IPS-20b (cell line): ENCODE measurements at regions not wholly inside any gene's neighbourhood (a gene's known extent, or its start where the extent isn't known, plus 50 kb on each side); places are given as distances from the start of the nearest gene placed in this dataset.

ENCODE experiments used
- H3K27ac ChIP-seq: one replicate; pipeline ENCODE4 v1.5.1; 2013; ENCODE audit warnings: low read length
- H3K27me3 ChIP-seq: 2 replicates; pipeline ENCODE4 v1.6.1; 2013; ENCODE audit warnings: mild to moderate bottlenecking, low read length, inconsistent platforms; ENCODE audit not compliant: insufficient read depth
- H3K36me3 ChIP-seq: 2 replicates; pipeline ENCODE4 v1.6.1; 2013; ENCODE audit warnings: low read depth, mild to moderate bottlenecking, inconsistent platforms, low read length, moderate library complexity; ENCODE audit not compliant: insufficient read depth
- H3K4me1 ChIP-seq: 2 replicates; pipeline ENCODE4 v1.6.1; 2013; ENCODE audit warnings: mild to moderate bottlenecking, control low read depth, inconsistent platforms, low read length, moderate library complexity; ENCODE audit not compliant: insufficient read depth
- H3K4me3 ChIP-seq: 2 replicates; pipeline ENCODE4 v1.5.1; 2013; ENCODE audit warnings: mild to moderate bottlenecking, low read length, inconsistent platforms
- H3K9ac ChIP-seq: 2 replicates; pipeline ENCODE4 v1.6.1; 2013; ENCODE audit warnings: low read depth, mild to moderate bottlenecking, inconsistent platforms, low read length, moderate library complexity
- H3K9me3 ChIP-seq: 2 replicates; pipeline ENCODE4 v1.6.1; 2013; ENCODE audit warnings: mild to moderate bottlenecking, low read depth, low read length, inconsistent platforms; ENCODE audit not compliant: insufficient read depth

DNA sequence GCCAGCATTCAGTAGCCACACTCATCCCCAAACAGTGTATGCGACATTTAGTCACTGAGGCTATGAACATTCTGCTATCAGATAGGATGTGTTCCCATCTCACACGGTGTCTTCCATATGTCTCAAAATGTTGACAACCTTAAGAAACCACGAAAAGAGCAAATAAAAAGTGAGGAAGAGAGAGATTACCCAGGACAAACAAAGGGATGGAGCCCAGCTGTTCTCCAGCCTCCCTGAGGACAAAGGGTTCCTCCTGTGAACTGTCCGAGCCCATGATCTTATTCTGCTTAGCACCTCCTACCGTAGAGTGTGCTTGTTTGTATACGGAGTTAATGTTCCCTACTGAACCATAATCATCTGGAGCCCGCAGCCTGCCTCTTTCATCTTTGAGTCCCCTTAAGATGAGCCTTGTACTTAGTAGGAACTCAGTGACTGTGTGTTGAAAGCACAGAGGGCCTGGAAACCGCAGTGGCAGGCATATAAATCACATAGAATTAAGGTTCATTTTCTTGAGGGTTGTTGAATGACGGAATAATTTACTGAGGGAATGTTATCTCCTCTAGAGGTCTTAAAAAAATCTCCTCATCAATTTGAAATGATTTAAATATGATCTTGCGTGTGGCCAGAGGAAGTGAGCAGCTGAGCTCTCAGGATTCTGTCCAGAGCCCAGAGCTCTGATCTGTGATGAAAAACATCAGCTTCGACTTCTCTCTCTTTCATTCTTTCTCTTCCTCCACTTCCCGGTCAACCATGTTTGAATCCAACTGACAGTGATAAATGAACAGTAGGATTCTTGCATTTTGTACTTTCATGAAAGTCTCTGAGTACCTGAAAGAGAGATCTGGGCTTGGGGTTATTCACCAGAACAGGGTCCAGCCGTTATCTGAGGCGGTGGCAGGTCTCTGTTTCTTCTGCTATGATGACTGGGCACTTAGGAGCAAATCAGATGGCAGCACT lies 200.5 kb downstream of the KLF5 start:
- Histone ChIP-seq H3K9ac (no peak overlapping the region), H3K9me3 (no peaks in the 10 kb centered on the region), H3K4me3 (no peak overlapping the region), H3K27ac (no peak overlapping the region), H3K36me3 (no peaks in the 10 kb centered on the region), H3K4me1 (no peaks in the 10 kb centered on the region), H3K27me3 (no peaks in the 10 kb centered on the region)

DNA sequence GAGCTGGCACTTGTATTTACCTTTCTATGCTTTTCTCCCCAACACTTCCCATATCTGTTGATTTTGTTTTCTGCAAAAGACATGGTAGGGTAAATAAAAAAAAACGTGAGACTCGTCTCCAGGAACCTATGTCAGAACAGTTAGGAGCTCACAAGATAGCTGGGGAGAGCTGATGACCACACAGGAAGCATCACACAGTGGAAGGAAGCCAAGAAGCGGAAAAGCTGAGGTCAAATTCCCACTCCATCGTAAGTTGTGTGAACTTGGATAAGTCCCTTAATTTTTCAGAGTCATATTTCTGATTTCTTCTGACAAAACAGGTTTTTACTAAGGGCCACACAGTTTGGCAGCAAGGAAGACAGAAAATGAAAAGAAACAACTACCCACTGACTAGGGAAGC lies 199.6 kb downstream of the KLF5 start:
- Histone ChIP-seq H3K36me3 (no peaks in the 10 kb centered on the region), H3K9ac (no peak overlapping the region), H3K27me3 (no peaks in the 10 kb centered on the region), H3K4me3 (no peak overlapping the region), H3K27ac (no peak overlapping the region), H3K9me3 (no peaks in the 10 kb centered on the region), H3K4me1 (no peaks in the 10 kb centered on the region)

DNA sequence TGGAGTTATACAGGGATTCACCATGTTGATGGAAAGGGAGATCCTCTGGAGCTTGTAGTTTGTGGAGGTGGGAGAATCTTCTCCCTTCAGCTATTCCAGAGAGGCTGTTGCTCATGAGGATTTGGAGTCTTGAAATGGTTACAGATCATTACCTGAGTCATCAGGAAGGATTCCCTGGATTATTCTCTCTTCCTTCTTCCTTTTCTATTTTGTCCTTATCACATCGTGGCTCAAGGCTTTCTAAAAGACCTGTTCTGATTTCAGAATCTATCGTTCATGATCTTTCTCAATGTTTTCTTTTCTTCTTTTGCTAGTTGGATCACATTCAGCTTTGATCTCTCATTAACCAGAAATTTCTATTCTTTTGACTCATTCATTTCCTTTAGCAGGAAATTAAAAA lies 196.0 kb downstream of the KLF5 start:
- H3K9ac ChIP-seq = no peak overlapping the region
- H3K27me3 ChIP-seq = no peaks in the 10 kb centered on the region
- no peak overlapping the region for H3K27ac ChIP-seq
- H3K4me1 ChIP-seq = no peaks in the 10 kb centered on the region
- no peaks in the 10 kb centered on the region for H3K36me3 ChIP-seq
- no peaks in the 10 kb centered on the region for H3K9me3 ChIP-seq
- H3K4me3 ChIP-seq = no peak overlapping the region

DNA sequence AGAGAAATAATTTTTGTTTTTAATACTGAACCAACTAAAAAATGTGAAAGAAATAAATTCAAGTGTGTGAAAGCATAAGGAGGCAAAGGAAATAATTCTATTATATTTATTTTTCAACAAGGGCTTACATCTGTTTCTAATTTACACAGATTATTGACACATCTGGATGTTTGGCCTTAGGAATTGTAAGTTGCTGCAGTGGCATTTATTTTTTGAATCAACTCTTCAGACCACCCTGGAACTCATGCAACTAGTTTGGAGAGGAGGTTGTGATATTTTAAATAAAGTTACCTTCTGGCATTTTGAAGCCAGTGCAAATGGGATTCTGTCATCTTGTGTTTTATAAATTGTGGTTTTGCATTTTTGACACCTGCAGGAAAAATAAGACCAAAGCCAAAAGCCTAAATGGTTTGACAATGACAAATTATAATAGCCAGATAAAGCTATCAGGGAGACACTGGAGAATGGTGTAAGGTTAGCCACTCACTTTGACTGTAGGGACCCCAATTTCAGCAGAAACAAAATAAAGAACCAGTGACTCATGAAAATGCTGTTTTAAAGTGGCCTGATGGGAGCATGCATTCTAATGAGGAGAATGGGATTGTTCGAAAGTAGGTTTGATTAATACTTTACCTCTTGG lies 192.9 kb downstream of the KLF5 start:
- no peaks in the 10 kb centered on the region for H3K27me3 ChIP-seq
- H3K27ac ChIP-seq = no peak overlapping the region
- H3K9me3 ChIP-seq = no peaks in the 10 kb centered on the region
- no peak overlapping the region for H3K4me3 ChIP-seq
- H3K36me3 ChIP-seq = no peaks in the 10 kb centered on the region
- H3K9ac ChIP-seq = no peak overlapping the region
- peaks cover 5% of the 10 kb centered on the region; the same call in 1 of the 2 replicates for H3K4me1 ChIP-seq

DNA sequence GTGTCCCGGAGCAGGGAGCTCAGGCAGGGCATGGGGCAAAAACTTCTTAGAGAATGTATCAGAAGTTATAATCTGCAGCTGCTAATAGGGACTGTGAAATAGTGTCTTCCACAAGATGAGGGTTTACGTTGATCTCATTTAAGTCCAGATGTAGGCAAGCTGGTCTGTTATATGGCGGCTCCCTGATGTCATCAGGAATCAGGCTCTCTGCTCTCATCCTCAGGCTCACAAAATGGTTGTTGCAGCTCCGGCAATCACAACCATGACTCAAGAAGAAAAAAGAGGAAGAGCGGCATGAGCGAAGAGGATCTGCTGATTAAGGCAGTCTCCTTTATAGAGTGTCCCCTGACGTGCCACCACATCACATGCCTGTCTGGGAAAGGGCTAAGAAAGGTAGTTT lies 191.3 kb downstream of the KLF5 start:
- Histone ChIP-seq H3K4me1 (peaks cover 5% of the 10 kb centered on the region; the same call in 1 of the 2 replicates), H3K36me3 (no peaks in the 10 kb centered on the region), H3K27ac (no peak overlapping the region), H3K9me3 (no peaks in the 10 kb centered on the region), H3K4me3 (no peak overlapping the region), H3K9ac (no peak overlapping the region), H3K27me3 (no peaks in the 10 kb centered on the region)

DNA sequence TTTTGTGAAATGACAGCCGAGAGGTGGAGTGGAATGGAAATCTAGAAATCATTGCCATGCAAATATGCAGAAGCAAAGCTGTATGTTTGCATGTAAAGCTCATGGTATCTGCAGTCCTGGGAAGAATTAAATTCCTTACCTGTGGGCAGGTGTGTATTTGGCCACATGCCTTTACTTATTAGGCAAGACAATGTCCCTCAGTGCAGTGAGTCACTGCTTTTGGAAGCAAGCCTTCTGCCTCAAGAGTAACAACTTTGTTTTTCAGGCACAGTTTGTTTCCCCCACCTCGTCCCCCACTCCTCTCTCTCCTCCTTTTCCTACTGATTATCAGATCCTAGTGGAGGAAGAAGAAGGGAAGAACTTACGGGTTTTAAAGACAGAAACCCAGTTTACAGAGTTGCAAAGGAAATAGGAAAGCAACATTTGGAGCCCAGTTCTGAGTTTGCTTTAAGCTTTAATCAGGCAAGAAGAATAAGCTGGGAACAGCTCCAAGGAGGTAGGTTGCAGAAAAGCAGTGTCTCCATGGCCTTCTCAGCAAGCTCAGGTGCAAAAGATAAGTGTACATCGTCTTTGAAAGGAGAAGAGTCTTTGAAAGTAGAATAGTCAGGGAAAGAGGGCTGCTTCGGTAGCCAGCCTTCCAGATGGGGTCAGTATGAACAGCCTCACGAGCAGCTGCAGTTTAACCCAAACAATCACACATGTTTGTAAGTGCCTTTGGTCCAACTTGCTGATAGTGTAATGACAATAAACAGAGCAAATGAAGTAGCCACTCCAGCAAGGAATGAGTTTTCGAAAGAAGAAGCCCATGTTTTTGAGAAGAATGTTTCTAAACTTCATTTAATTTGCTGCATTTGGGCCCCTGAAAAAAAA lies 190.1 kb downstream of the KLF5 start:
- Histone ChIP-seq H3K27me3 (no peaks in the 10 kb centered on the region), H3K4me1 (peaks cover 5% of the 10 kb centered on the region; the same call in 1 of the 2 replicates), H3K36me3 (no peaks in the 10 kb centered on the region), H3K4me3 (no peak overlapping the region), H3K9ac (no peak overlapping the region), H3K9me3 (no peaks in the 10 kb centered on the region), H3K27ac (no peak overlapping the region)

DNA sequence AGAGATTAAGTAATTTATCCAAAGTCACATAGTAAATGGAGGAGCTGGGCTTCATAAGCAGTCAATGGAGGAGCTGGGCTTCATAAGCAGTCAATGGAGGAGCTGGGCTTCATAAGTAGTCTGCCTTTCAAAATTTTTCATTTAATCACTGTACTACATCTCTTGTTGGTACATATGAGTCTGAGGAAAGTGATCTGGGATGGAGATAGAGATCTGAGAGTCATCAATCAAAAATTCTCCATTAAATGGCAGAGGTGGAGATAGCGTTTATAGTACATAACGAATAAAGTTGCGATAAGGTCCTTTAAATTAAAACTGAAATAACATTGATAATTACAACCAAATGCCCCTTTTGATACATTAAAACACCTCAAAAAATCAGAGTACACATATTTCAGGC lies 189.3 kb downstream of the KLF5 start:
- no peak overlapping the region for H3K4me3 ChIP-seq
- H3K36me3 ChIP-seq = no peaks in the 10 kb centered on the region
- H3K4me1 ChIP-seq = peaks cover 5% of the 10 kb centered on the region; the same call in 1 of the 2 replicates
- no peak overlapping the region for H3K9ac ChIP-seq
- H3K27ac ChIP-seq = no peak overlapping the region
- H3K27me3 ChIP-seq = no peaks in the 10 kb centered on the region
- H3K9me3 ChIP-seq = no peaks in the 10 kb centered on the region

DNA sequence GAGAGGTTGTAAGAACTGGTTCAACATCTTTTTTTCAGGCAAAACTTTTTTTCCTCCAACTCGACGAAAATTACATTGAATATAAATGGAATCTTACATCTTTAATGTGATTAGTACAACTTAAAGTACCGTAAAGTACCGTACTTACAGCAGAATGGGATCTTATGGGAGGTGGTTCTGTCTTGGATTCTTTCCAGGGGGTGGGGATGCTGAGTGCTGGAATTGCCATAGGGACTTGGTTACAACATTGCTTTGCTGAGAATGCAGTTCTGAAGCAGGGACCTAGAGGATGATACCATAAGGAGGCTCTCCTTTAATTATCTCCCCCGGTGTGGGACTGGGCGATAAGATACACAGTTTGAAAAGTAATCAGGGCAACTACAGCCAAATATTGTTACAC lies 186.4 kb downstream of the KLF5 start:
- H3K36me3 ChIP-seq = no peaks in the 10 kb centered on the region
- H3K4me1 ChIP-seq = peaks cover 5% of the 10 kb centered on the region; the same call in 1 of the 2 replicates
- H3K9me3 ChIP-seq = no peaks in the 10 kb centered on the region
- H3K4me3 ChIP-seq = no peak overlapping the region
- no peaks in the 10 kb centered on the region for H3K27me3 ChIP-seq
- H3K27ac ChIP-seq = no peak overlapping the region
- H3K9ac ChIP-seq = no peak overlapping the region

DNA sequence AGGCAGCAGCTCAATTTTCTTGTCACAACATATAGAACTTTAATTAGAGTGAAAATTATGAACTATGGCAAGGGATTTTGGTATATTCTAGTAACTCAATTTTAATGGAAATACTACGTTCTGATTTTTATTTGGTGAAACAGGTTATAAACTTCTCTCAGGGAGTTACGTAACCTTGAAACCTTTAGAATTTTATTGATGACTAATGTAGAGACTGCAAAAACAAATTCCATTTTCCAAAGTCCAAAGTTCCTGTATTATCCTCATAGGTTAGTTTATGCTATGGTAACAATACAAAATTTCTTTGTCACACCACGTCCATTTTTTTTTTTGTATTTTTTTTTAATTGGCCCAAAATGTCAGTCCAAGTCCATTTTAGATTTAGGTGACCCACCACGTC lies 185.7 kb downstream of the KLF5 start:
- no peak overlapping the region for H3K4me3 ChIP-seq
- H3K9ac ChIP-seq = no peak overlapping the region
- H3K4me1 ChIP-seq = peaks cover 5% of the 10 kb centered on the region; the same call in 1 of the 2 replicates
- no peaks in the 10 kb centered on the region for H3K36me3 ChIP-seq
- no peak overlapping the region for H3K27ac ChIP-seq
- no peaks in the 10 kb centered on the region for H3K9me3 ChIP-seq
- no peaks in the 10 kb centered on the region for H3K27me3 ChIP-seq

DNA sequence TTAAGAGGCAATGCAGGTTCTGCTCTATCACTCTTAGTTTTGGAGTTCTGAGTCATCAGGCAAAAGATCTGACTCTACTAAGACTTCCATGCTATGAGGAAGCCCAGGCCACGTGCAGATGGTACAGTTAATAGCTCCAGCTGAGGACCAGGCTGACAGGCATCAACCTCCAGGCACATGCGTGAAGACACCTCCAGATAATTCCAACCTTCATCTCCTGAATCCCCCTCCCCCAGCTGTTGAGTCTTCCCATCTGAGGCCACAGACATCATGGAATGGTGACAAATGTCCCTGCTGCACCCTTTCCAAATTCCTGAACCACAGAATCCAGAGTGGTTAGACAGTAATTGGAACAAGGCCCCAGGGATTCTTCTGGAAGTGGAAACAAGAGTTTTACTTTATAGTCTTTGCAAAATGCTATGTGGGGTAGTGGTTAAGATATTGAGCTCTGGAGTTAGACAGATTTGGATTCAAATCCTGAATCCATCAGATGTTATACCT lies 183.8 kb downstream of the KLF5 start:
- no peak overlapping the region for H3K27ac ChIP-seq
- H3K9me3 ChIP-seq = no peaks in the 10 kb centered on the region
- no peaks in the 10 kb centered on the region for H3K27me3 ChIP-seq
- H3K9ac ChIP-seq = no peak overlapping the region
- no peaks in the 10 kb centered on the region for H3K36me3 ChIP-seq
- peaks cover 3% of the 10 kb centered on the region; the same call in 1 of the 2 replicates for H3K4me1 ChIP-seq
- H3K4me3 ChIP-seq = no peak overlapping the region

DNA sequence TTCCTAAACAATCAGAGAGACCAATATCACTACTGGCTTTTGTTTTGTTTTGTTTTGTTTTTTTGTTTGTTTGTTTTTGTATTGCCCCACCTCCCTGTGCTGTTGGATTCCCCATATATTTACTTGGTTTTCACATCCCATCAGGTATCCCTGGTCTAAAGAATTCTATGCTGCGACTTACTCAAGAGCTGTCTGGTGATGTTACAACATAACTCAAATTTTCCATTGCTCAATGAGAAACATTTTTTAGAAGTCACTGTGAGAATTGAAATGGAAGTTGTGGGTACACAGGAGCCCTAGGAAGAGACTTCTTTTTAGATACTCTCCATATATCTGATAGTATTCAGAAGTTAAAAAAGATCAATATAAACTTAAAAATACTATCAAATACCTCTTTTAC lies 181.4 kb downstream of the KLF5 start:
- no peak overlapping the region for H3K27ac ChIP-seq
- H3K36me3 ChIP-seq = no peaks in the 10 kb centered on the region
- H3K9me3 ChIP-seq = no peaks in the 10 kb centered on the region
- no peak overlapping the region for H3K9ac ChIP-seq
- no peak overlapping the region for H3K4me3 ChIP-seq
- H3K27me3 ChIP-seq = no peaks in the 10 kb centered on the region
- peaks cover 3% of the 10 kb centered on the region; the same call in 1 of the 2 replicates for H3K4me1 ChIP-seq
